ENCODE measurements at regions not wholly inside any gene's neighbourhood (a gene's known extent, or its start where the extent isn't known, plus 50 kb on each side); places are given as distances from the start of the nearest gene placed in this dataset.

DNA sequence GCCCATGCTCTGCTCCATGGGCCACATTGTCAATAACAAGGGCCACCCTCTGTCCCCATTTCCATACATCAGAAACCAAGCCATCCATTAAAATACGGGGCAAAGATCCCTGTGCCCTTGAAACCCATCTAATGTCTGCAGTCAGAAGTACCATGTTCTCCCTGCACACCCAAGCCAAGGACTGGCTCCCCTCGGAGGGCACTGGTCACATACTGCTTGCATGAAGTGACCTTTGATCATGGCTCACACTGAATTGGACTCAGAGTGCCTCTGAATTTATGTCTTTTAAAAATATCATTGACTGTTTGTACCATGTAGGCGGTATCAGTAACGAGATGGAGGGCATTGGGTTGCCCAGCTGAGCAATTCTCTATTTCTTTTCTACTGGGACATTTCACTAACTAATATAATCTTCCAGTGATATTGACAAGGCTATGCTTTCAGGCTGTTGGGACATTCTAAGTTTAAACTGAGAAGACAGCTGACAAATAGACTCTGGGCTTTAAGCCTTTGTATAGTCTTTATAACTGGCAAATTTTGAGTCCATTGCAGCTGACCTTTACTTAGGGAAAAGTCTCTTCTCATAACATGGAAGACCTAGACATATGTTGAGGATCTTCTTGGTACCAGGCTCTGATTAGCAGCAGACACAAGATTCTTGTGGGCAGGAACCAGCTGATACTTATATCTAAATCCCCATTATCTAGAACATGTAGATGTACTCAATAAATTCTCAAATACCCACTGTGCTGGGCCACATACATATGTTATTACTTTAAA lies 214.3 kb downstream of the MYCN start:
- no peaks in the 10 kb centered on the region for H3K9me3 ChIP-seq (ENCODE audit: low read depth, low read length)
- H3K4me3 ChIP-seq (ENCODE audit: low read length): no peak overlapping the region
- no peaks in the 10 kb centered on the region for H3K27me3 ChIP-seq (ENCODE audit: insufficient read depth, low read length)
- H3K4me1 ChIP-seq (ENCODE audit: insufficient read depth, low read length): no peaks in the 10 kb centered on the region

DNA sequence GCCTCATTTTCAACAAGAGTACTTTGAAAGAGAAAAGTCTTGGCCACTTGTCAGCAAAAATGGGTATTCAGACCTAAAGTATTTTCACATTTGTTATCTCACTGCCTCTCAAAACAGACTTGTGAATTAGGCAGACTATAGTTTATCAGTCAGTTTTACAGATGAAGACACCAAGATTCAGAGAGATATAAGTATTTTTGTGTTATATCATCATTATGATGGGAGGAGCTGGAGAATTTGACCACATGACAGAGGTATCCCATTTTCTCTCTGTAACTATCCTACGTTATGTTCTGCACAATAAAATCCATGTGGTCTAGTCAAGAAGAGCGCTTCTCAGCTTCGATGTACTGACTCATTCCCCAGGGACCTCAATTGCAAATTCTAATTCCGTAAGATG lies 213.7 kb downstream of the MYCN start:
- Histone ChIP-seq H3K27me3 (ENCODE audit: insufficient read depth, low read length) (no peaks in the 10 kb centered on the region), H3K4me1 (ENCODE audit: insufficient read depth, low read length) (no peaks in the 10 kb centered on the region), H3K4me3 (ENCODE audit: low read length) (no peak overlapping the region), H3K9me3 (ENCODE audit: low read depth, low read length) (no peaks in the 10 kb centered on the region)

DNA sequence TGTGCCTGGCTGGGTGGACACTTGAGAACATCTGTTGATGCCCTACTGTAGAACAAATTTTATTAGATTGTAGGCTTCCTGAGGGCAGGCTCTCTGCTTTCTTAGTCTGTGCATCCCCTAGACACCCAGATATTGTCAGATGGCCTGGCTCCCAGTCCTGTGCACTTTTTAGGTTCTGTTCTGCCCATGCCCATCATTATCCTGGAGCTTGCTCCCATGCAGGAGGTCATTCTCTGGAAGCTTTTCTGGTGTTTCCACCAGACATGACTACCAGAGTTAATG lies 213.3 kb downstream of the MYCN start:
- no peaks in the 10 kb centered on the region for H3K9me3 ChIP-seq (ENCODE audit: low read depth, low read length)
- H3K4me3 ChIP-seq (ENCODE audit: low read length): no peak overlapping the region
- H3K4me1 ChIP-seq (ENCODE audit: insufficient read depth, low read length): no peaks in the 10 kb centered on the region

DNA sequence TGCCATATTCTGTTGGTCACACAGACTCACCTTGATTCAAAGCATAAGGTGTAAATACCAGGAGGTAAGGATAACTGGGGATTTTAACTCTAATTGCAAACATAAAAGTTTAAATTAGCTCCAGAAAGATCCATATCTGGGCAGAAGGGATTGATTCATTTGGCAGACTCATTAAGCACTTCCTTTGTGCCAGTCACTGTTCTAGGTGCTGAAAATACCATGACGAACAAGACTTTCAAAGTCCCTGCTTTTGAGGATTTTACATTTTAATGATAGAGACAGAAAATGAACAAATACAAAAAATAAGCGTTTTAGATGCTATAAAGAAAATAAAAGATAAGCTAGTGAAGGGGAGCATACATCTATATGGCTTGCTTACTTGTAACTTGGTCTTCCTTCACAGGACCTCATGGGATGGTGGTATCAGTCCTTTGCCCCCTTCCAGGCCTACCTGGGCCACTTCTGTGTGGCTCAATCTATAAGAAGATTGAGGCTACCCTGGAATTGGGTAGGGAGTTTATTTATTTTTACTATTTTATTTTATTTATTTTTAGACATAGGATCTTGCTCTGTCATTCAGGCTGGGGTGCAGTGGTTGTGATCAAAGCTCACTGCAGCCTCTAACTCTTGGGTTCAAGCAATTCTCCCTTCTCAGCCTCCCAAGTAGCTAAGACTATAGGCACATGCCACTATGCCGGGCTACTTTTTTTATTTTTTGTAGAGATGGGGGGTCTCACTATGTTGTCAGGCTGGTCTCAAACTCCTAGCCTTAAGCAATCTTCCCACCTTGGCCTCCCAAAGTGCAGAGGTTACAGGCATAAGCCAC lies 212.8 kb downstream of the MYCN start:
- no peaks in the 10 kb centered on the region for H3K4me1 ChIP-seq (ENCODE audit: insufficient read depth, low read length)
- H3K4me3 ChIP-seq (ENCODE audit: low read length): no peak overlapping the region
- no peaks in the 10 kb centered on the region for H3K27me3 ChIP-seq (ENCODE audit: insufficient read depth, low read length)
- H3K9me3 ChIP-seq (ENCODE audit: low read depth, low read length): no peaks in the 10 kb centered on the region

More for the DNA sequence above, 213.3 kb downstream of the MYCN start:
- H3K27me3 ChIP-seq (ENCODE audit: insufficient read depth, low read length): no peaks in the 10 kb centered on the region

DNA sequence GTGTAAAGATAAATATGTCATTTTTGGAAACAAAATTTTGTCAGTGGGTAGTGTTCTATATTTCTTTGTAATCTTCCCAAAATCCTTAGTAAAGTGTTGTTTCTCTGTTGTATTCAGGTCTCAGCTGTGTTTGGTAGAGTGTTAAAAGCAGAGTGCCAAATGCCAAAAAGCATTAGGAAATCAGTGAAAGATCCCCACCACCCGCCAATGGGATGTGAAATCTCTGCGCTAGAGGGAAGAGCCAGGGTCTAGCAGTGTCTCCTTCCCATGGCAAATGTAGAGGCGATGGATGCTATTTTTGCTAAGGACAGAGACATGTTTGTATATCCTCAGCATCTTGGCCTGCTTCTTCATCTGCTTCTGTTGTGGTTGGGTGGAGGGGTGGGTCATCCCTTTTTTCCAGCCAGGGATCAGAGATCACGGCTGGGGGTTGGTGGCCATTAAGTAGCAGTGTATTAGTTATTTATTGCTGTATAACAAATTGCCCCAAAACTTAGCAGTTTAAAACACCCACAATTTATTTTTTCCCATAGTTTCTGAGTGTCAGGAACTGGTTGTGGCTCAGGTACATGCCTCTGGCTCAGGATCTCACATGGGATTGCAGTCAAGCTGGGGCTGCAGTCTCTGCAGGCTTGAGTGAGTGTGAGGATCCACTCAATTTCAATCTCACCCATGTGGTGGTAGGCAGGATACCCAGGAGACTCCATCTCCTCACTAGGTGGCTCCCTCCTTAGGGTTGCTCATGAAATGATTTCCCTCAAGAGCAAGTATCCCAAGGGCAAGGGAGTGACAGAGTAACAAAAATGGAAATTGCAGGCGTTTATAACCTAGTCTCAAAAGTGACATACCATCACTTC lies 211.9 kb downstream of the MYCN start:
- Histone ChIP-seq H3K4me3 (ENCODE audit: low read length) (no peak overlapping the region), H3K4me1 (ENCODE audit: insufficient read depth, low read length) (no peaks in the 10 kb centered on the region), H3K27me3 (ENCODE audit: insufficient read depth, low read length) (no peaks in the 10 kb centered on the region), H3K9me3 (ENCODE audit: low read depth, low read length) (no peaks in the 10 kb centered on the region)

DNA sequence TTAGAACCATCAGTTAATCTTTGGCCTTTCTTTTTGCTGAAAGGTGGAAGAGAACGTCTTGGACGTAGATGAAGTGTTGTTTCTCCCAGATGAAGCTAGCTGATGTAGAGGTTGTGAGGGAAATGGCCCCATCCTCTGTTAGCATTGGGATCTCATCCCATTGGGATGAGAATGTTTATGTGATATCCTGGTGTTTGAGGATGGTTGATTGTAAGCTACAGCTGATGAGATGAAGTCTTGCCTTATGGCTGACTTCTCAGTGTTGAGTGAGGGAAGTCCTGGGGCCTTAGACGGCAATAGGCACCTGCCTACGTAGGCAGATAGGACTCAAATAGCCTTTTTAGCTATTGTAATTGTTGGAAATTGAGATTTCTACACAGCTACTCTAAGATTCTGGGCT lies 211.3 kb downstream of the MYCN start:
- Histone ChIP-seq H3K9me3 (ENCODE audit: low read depth, low read length) (no peaks in the 10 kb centered on the region), H3K27me3 (ENCODE audit: insufficient read depth, low read length) (no peaks in the 10 kb centered on the region), H3K4me3 (ENCODE audit: low read length) (no peak overlapping the region), H3K4me1 (ENCODE audit: insufficient read depth, low read length) (no peaks in the 10 kb centered on the region)

DNA sequence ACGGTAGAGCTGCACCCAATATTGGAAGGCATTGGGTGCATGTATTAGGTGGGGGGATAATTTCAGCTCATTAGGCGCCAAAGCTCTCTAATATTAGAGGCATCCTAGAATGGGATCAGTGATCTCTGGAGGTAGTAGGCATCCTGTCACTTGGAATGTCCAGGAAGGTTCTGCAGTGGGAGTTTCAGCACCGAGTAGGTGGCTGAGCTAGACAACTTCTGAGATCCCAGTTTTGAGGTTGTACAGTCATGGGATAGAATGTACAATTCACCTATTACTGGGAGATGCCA lies 210.9 kb downstream of the MYCN start:
- H3K27me3 ChIP-seq (ENCODE audit: insufficient read depth, low read length): no peaks in the 10 kb centered on the region
- no peaks in the 10 kb centered on the region for H3K4me1 ChIP-seq (ENCODE audit: insufficient read depth, low read length)
- H3K9me3 ChIP-seq (ENCODE audit: low read depth, low read length): no peaks in the 10 kb centered on the region
- no peak overlapping the region for H3K4me3 ChIP-seq (ENCODE audit: low read length)

GRCh38 chr2:16150456-16151280 lies 210.3 kb downstream of the MYCN start:
- no peak overlapping the region for H3K4me3 ChIP-seq (ENCODE audit: low read length)
- H3K27me3 ChIP-seq (ENCODE audit: insufficient read depth, low read length): no peaks in the 10 kb centered on the region
- no peaks in the 10 kb centered on the region for H3K9me3 ChIP-seq (ENCODE audit: low read depth, low read length)
- H3K4me1 ChIP-seq (ENCODE audit: insufficient read depth, low read length): no peaks in the 10 kb centered on the region

- Histone ChIP-seq H3K4me1 (ENCODE audit: insufficient read depth, low read length) (no peaks in the 10 kb centered on the region), H3K4me3 (ENCODE audit: low read length) (no peak overlapping the region), H3K9me3 (ENCODE audit: low read depth, low read length) (no peaks in the 10 kb centered on the region), H3K27me3 (ENCODE audit: insufficient read depth, low read length) (no peaks in the 10 kb centered on the region)
Observed at GRCh38 chr2:16149349-16150243, 209.2 kb downstream of the MYCN start.

DNA sequence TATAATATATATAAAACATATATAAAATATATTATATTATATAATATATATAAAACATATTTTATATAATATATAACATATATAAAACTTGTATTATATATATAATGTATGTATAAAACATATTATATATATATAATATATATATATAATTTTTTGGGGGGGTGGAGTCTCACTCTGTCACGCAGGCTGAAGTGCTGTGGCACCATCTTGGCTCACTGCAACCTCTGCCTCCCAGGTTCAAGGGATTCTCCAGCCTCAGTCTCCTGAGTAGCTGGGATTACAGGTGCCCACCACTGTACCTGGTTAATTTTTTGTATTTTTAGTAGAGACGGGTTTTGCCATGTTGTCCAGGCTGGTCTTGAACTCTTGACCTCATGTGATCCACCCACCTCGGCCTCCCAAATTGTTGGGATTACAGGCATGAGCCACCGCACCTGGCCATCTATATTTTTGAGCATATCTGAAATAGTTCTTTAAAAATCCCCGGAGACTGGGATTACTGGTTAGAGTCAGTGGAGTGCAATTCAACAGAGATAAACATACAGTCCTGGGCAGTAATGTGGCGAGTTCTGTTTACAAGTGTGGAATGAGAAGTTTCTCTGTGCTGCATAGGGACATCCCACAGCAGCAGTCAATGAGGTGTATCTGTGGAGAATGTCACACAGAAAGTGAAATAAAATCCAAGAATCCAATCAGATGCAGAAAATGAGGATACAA lies 208.4 kb downstream of the MYCN start:
- Histone ChIP-seq H3K27me3 (ENCODE audit: insufficient read depth, low read length) (no peaks in the 10 kb centered on the region), H3K4me3 (ENCODE audit: low read length) (no peak overlapping the region), H3K9me3 (ENCODE audit: low read depth, low read length) (no peaks in the 10 kb centered on the region), H3K4me1 (ENCODE audit: insufficient read depth, low read length) (no peaks in the 10 kb centered on the region)

DNA sequence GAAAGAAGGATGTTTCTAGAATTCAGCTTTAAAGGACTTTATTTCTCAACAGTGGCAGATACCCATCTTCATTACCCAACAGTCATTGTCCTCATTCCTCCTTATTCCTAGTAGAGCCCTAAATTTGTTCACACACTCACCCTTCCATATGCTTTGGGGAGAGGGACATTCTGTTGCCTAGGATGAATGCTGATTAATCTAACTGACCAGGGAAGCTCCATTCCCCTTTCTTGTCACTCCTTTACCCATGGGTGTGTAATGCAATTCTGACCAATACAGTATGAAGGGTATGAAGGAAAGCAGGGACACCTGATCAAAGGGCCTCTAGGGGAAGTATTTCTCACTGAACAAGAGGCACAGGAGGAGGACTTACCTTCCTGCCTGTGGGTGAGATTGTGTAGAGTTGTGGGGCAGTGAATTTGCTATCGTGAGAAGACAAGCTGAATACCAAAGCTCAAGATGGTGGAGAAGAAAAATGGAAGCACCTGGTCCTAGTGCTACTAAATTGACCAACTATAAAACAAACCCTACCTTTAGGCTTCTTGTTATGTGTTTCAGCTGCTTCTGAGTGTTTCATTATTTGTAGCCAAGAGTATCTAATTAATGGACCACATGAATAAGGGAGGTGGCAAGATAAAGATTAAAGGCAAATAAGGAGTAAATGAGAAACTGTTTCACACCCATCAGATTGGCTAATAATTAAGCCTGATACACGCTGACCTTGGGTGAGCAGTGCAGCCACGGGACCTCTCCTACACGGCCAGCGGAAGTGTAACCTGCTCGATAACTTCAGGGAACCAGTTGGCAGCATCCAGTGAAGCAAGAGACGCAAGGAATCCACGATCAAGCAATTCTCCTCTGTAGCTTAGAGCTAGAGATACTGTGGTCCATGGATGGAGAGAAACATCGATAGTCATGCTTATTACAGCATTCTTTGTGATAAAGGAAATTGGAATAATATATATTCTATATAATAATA lies 202.3 kb downstream of the MYCN start:
- Histone ChIP-seq H3K4me1 (ENCODE audit: insufficient read depth, low read length) (no peaks in the 10 kb centered on the region), H3K9me3 (ENCODE audit: low read depth, low read length) (no peaks in the 10 kb centered on the region), H3K4me3 (ENCODE audit: low read length) (no peak overlapping the region), H3K27me3 (ENCODE audit: insufficient read depth, low read length) (no peaks in the 10 kb centered on the region)

- H3K4me3 ChIP-seq (ENCODE audit: low read length): no peak overlapping the region
- no peaks in the 10 kb centered on the region for H3K9me3 ChIP-seq (ENCODE audit: low read depth, low read length)
- no peaks in the 10 kb centered on the region for H3K4me1 ChIP-seq (ENCODE audit: insufficient read depth, low read length)
- H3K27me3 ChIP-seq (ENCODE audit: insufficient read depth, low read length): no peaks in the 10 kb centered on the region
Observed at GRCh38 chr2:16141641-16141921, 201.2 kb downstream of the MYCN start.
